GM12878 (cell line): ENCODE measurements at regions not wholly inside any gene's neighbourhood (a gene's known extent, or its start where the extent isn't known, plus 50 kb on each side); places are given as distances from the start of the nearest gene placed in this dataset.

ENCODE experiments used
- ATAC-seq: fragments of 200-7000 bp; cut with Tn5 transposase; 3 replicates; pipeline ENCODE4 v1.9.1; 2020; ENCODE audit warnings: mild to moderate bottlenecking, moderate library complexity
- BruUV-seq: library from RNA; stranded (reverse); fragments of 400-500 nt; replicated peaks from 2 replicates; lab custom pipeline; 2021; lab: Mats Ljungman, UMichigan
- CTCF ChIA-PET: fragments of 300-600 bp; sonication (Branson Sonifier 250); formaldehyde crosslinking; extraction: SDS; loops from one replicate; lab custom pipeline; 2021; ENCODE audit warnings: inconsistent platforms; lab: Yijun Ruan, JAX
- POLR2A ChIA-PET: fragments of 350-600 bp; formaldehyde crosslinking; extraction: SDS; loops from one replicate; lab custom pipeline; 2021; ENCODE audit warnings: inconsistent platforms; lab: Charles Lee
- RAD21 ChIA-PET: fragments of 300-600 bp; sonication (Branson Sonifier 250); formaldehyde crosslinking; loops from one replicate; lab custom pipeline; 2023; ENCODE audit warnings: antibody characterized with exemption; ENCODE audit not compliant: unreplicated experiment; lab: Charles Lee
- SMC1A ChIA-PET: fragments of 300-600 bp; sonication (Branson Sonifier 250); formaldehyde crosslinking; loops from one replicate; lab custom pipeline; 2023; ENCODE audit not compliant: unreplicated experiment, uncharacterized antibody; lab: Charles Lee
- DNase-seq: peaks from one replicate; pipeline ENCODE4 v3.0.0-alpha.2; 2011; ENCODE audit warnings: low read depth, low spot score
- FAIRE-seq: peaks from 3 replicates; lab custom pipeline; 2011; peaks lifted over from hg19 to GRCh38; lab: Jason Lieb, UNC
- H2AFZ ChIP-seq: 2 replicates; pipeline ENCODE4 v1.6.0; 2011; ENCODE audit warnings: low read depth, low read length, control low read depth; ENCODE audit not compliant: control insufficient read depth
- H3K27ac ChIP-seq: 2 replicates; pipeline ENCODE4 v1.5.1; 2011; ENCODE audit warnings: control low read depth; ENCODE audit not compliant: control insufficient read depth, insufficient read depth
- H3K27me3 ChIP-seq, 2 experiments: replicated peaks in 1 of 2; 2 replicates each; pipeline versions ENCODE4 v1.6.0 to v1.6.1; 2011; ENCODE audit warnings: low read length in 1 of 2; ENCODE audit not compliant: control insufficient read depth in 2 of 2, insufficient read depth in 2 of 2
- H3K36me3 ChIP-seq, 2 experiments: 2 replicates each; pipeline ENCODE4 v1.5.1; 2011; ENCODE audit warnings: low read length in 1 of 2; ENCODE audit not compliant: control insufficient read depth in 2 of 2, insufficient read depth in 2 of 2
- H3K4me1 ChIP-seq: 2 replicates; pipeline ENCODE4 v1.6.1; 2011; ENCODE audit warnings: mild to moderate bottlenecking, low read length, moderate library complexity, mixed read lengths; ENCODE audit not compliant: control insufficient read depth, insufficient read depth
- H3K4me2 ChIP-seq: 2 replicates; pipeline ENCODE4 v1.6.0; 2011; ENCODE audit warnings: control low read depth; ENCODE audit not compliant: control insufficient read depth, insufficient read depth
- H3K4me3 ChIP-seq: fragments of 200-600 bp; sonication (generic); 2 replicates; pipeline ENCODE4 v1.5.1; 2016
- H3K79me2 ChIP-seq: 2 replicates; pipeline ENCODE4 v1.6.0; 2011; ENCODE audit warnings: low read length; ENCODE audit not compliant: control insufficient read depth, insufficient read depth
- H3K9ac ChIP-seq: 2 replicates; pipeline ENCODE4 v1.8.0; 2011; ENCODE audit warnings: low read length, control low read depth, mixed read lengths; ENCODE audit not compliant: control insufficient read depth, insufficient read depth
- H3K9me3 ChIP-seq: replicated peaks from 3 replicates; pipeline ENCODE4 v1.5.1; 2011; ENCODE audit warnings: mild to moderate bottlenecking, low read length; ENCODE audit not compliant: control insufficient read depth, insufficient read depth
- H4K20me1 ChIP-seq: 2 replicates; pipeline ENCODE4 v1.6.0; 2011; ENCODE audit not compliant: control insufficient read depth, insufficient read depth
- CREB1 ChIP-seq: IDR thresholded peaks from 2 replicates; pipeline ENCODE4 v1.6.1; 2012; ENCODE audit warnings: low read depth, mild to moderate bottlenecking, inconsistent platforms
- EZH2 ChIP-seq: IDR thresholded peaks from 2 replicates; pipeline ENCODE4 v1.6.1; 2012; ENCODE audit warnings: low read depth, mild to moderate bottlenecking, control low read depth, inconsistent platforms, low read length, borderline replicate concordance; ENCODE audit not compliant: control insufficient read depth
- MTA3 ChIP-seq: IDR thresholded peaks from 2 replicates; pipeline ENCODE4 v1.6.1; 2012; ENCODE audit warnings: low read length, inconsistent platforms, borderline replicate concordance
- MXI1 ChIP-seq: fragments of 150-350 bp; IDR thresholded peaks from 2 replicates; pipeline ENCODE4 v1.6.1; 2011; ENCODE audit warnings: low read depth, mild to moderate bottlenecking, inconsistent platforms, low read length, improper control_type of control experiment
- RB1 ChIP-seq: fragments of 450-650 bp; formaldehyde crosslinking; IDR thresholded peaks from 2 replicates; pipeline ENCODE4 v1.6.1; 2017; ENCODE audit warnings: mild to moderate bottlenecking, borderline replicate concordance
- ZNF274 ChIP-seq: IDR thresholded peaks from one replicate; pipeline ENCODE4 v1.8.0; 2011; ENCODE audit not compliant: insufficient read length, insufficient read depth
- WGBS: methylation state at CpG from one replicate; pipeline ENCODE4 v1.1.6; 2016; ENCODE audit warnings: low lambda C conversion rate; ENCODE audit not compliant: insufficient replicate concordance, insufficient coverage; ENCODE audit errors: missing lambda C conversion rate; 5-methylcytosine and 5-hydroxymethylcytosine counted together
- in situ Hi-C: fragments of 300-500 bp; cut with MboI; formaldehyde crosslinking; loops from 9 replicates; pipeline ENCODE4 v1.14.3; 2018; ENCODE audit warnings: mixed read lengths
- intact Hi-C: fragments of 100-400 bp; cut with micrococcal nuclease; formaldehyde crosslinking; loops from one replicate; pipeline ENCODE4 v1.14.2; 2022; ENCODE audit not compliant: unreplicated experiment
- TF ChIP-seq, protein P1 (sequence below): fragments of 450-650 bp; IDR thresholded peaks from 2 replicates; pipeline ENCODE4 v1.6.1; 2014; ENCODE audit warnings: mild to moderate bottlenecking
- TF ChIP-seq, protein P2 (sequence below): fragments of 450-650 bp; formaldehyde crosslinking; IDR thresholded peaks from 2 replicates; pipeline ENCODE4 v1.5.0; 2022; ENCODE audit warnings: mild to moderate bottlenecking, missing genetic modification characterization
- TF ChIP-seq, protein P3 (sequence below): fragments of 450-650 bp; formaldehyde crosslinking; IDR thresholded peaks from 2 replicates; pipeline ENCODE4 v1.4.0; 2020; ENCODE audit warnings: mild to moderate bottlenecking, moderate library complexity
- TF ChIP-seq, protein P4 (sequence below): fragments of 450-650 bp; IDR thresholded peaks from 2 replicates; pipeline ENCODE4 v1.6.1; 2016; ENCODE audit warnings: mild to moderate bottlenecking

DNA sequence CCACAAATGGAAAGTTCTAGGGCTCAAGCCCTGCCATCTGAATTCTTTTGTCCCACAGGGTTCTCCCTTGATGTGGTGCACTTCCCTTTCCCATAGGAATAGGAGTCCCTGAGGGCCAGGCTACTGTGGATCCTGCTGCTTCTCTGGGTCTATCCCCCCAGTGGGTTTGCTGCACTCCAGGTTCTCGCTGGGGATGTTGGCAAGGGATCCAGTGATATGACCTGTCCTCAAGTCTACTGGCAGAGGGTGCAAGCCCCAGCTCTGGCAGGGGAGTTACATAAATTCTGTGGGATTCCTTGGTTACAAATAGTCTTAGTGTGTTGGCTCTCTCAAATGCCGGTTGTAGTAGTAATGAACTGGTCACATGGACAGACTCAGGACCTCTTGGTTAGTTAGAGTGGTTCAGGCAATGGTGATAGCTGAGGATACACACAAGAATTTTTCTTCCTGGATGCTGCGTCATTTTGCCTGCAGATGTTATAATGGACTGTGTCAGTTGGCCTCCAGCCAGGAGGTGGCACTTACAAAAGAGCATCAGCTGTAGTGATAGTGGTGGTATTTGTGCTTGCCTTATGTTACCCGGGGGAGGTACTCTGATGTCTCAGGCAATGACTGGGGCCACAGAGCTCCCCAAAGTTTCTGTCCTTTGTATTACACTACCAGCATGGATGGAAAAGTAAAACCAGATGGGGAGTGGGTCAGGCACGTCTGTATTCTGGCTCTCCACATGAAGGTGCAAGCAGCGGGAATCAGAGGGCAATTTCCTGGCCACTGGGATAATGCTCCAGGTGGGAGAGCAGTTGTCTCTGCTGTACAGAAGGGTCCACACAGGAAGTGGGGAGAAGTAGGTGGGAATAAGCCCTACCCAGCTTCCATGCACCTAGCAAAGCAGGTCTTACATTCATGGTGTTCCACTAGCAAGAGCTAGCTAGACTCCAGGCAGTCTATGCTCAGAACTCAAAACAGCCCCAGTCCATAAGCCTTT is 267.9 kb downstream of the SOX11 start (continued):
- TF ChIP-seq, protein P1, sequence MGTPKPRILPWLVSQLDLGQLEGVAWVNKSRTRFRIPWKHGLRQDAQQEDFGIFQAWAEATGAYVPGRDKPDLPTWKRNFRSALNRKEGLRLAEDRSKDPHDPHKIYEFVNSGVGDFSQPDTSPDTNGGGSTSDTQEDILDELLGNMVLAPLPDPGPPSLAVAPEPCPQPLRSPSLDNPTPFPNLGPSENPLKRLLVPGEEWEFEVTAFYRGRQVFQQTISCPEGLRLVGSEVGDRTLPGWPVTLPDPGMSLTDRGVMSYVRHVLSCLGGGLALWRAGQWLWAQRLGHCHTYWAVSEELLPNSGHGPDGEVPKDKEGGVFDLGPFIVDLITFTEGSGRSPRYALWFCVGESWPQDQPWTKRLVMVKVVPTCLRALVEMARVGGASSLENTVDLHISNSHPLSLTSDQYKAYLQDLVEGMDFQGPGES, result no peak
- TF ChIP-seq RB1 (no peak), MTA3 (no peak)

DNA sequence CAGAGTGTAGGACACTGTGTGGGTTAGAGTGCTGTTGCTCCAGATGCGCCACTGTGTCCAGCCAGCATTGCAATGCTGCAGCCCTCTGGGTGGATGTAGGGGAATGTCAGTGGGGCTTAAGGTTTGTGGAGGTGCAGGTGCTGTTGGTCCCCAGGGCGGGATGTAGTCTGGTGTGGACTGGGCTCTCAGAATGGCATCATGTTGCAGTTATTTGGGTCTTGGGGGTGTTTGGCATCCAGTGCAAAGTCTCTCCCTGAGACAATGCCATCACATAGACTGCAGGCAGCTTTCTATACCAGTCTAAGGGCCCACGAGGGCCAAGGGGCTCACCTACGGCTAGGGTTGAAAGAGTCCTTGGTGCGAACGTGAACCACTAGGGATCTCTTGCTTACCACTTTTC is 275.3 kb downstream of the SOX11 start:
- H3K4me3 ChIP-seq, result no peak overlapping the region
- FAIRE-seq, result no peak
- no TSS peak for BruUV-seq
- H3K36me3 ChIP-seq, result no peaks in the 10 kb centered on the region
- no peak for TF ChIP-seq EZH2
- TF ChIP-seq, protein P2, sequence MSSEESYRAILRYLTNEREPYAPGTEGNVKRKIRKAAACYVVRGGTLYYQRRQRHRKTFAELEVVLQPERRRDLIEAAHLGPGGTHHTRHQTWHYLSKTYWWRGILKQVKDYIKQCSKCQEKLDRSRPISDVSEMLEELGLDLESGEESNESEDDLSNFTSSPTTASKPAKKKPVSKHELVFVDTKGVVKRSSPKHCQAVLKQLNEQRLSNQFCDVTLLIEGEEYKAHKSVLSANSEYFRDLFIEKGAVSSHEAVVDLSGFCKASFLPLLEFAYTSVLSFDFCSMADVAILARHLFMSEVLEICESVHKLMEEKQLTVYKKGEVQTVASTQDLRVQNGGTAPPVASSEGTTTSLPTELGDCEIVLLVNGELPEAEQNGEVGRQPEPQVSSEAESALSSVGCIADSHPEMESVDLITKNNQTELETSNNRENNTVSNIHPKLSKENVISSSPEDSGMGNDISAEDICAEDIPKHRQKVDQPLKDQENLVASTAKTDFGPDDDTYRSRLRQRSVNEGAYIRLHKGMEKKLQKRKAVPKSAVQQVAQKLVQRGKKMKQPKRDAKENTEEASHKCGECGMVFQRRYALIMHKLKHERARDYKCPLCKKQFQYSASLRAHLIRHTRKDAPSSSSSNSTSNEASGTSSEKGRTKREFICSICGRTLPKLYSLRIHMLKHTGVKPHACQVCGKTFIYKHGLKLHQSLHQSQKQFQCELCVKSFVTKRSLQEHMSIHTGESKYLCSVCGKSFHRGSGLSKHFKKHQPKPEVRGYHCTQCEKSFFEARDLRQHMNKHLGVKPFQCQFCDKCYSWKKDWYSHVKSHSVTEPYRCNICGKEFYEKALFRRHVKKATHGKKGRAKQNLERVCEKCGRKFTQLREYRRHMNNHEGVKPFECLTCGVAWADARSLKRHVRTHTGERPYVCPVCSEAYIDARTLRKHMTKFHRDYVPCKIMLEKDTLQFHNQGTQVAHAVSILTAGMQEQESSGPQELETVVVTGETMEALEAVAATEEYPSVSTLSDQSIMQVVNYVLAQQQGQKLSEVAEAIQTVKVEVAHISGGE (CRISPR knock-in tag), result no peak
- TF ChIP-seq, protein P3, sequence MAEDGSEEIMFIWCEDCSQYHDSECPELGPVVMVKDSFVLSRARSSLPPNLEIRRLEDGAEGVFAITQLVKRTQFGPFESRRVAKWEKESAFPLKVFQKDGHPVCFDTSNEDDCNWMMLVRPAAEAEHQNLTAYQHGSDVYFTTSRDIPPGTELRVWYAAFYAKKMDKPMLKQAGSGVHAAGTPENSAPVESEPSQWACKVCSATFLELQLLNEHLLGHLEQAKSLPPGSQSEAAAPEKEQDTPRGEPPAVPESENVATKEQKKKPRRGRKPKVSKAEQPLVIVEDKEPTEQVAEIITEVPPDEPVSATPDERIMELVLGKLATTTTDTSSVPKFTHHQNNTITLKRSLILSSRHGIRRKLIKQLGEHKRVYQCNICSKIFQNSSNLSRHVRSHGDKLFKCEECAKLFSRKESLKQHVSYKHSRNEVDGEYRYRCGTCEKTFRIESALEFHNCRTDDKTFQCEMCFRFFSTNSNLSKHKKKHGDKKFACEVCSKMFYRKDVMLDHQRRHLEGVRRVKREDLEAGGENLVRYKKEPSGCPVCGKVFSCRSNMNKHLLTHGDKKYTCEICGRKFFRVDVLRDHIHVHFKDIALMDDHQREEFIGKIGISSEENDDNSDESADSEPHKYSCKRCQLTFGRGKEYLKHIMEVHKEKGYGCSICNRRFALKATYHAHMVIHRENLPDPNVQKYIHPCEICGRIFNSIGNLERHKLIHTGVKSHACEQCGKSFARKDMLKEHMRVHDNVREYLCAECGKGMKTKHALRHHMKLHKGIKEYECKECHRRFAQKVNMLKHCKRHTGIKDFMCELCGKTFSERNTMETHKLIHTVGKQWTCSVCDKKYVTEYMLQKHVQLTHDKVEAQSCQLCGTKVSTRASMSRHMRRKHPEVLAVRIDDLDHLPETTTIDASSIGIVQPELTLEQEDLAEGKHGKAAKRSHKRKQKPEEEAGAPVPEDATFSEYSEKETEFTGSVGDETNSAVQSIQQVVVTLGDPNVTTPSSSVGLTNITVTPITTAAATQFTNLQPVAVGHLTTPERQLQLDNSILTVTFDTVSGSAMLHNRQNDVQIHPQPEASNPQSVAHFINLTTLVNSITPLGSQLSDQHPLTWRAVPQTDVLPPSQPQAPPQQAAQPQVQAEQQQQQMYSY (CRISPR knock-in tag), result no peak
- no peak for TF ChIP-seq CREB1
- TF ChIP-seq MXI1, result no peak
- TF ChIP-seq ZNF274, result no peak
- TF ChIP-seq, protein P4, sequence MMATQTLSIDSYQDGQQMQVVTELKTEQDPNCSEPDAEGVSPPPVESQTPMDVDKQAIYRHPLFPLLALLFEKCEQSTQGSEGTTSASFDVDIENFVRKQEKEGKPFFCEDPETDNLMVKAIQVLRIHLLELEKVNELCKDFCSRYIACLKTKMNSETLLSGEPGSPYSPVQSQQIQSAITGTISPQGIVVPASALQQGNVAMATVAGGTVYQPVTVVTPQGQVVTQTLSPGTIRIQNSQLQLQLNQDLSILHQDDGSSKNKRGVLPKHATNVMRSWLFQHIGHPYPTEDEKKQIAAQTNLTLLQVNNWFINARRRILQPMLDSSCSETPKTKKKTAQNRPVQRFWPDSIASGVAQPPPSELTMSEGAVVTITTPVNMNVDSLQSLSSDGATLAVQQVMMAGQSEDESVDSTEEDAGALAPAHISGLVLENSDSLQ, result no peak
- TF ChIP-seq, all 136 proteins: peak for 0
- Histone ChIP-seq H3K4me2 (no peak overlapping the region), H3K4me1 (no peaks in the 10 kb centered on the region), H4K20me1 (no peaks in the 10 kb centered on the region), H3K79me2 (no peaks in the 10 kb centered on the region), H3K9ac (no peak overlapping the region), H3K27me3 (no peaks in the 10 kb centered on the region), H2AFZ (no peak overlapping the region), H3K27ac (no peak overlapping the region), H3K9me3 (no peaks in the 10 kb centered on the region)
- POLR2A ChIA-PET, result no interaction called here
- CTCF ChIA-PET, result no interaction called here
- intact Hi-C loops, result no loop called here
- in situ Hi-C loops, result no loop called here
- RAD21 ChIA-PET, result no interaction called here
- SMC1A ChIA-PET, result no interaction called here
- WGBS, result 22% methylated on average over 6 of the region's 6 CpGs
- no peak for ATAC-seq
- no peak for DNase-seq
